ENCODE measurements at regions not wholly inside any gene's neighbourhood (a gene's known extent, or its start where the extent isn't known, plus 50 kb on each side); places are given as distances from the start of the nearest gene placed in this dataset.

- no peak for DNase-seq (ENCODE audit: low read depth, low spot score)
- H3K9ac ChIP-seq (ENCODE audit: insufficient read length): no peak overlapping the region
- H3K4me3 ChIP-seq: no peak overlapping the region
Observed at GRCh38 chr6:37559050-37559449, 59.4 kb upstream of the CCDC167 start.

GRCh38 chr6:37558646-37559045 is 59.0 kb upstream of the CCDC167 start:
- Histone ChIP-seq H3K9me3 (ENCODE audit: low read depth, low read length) (no peaks in the 10 kb centered on the region), H3K36me3 (ENCODE audit: insufficient read depth, low read length) (no peaks in the 10 kb centered on the region), H3K4me3 (no peak overlapping the region), H3K9ac (ENCODE audit: insufficient read length) (no peak overlapping the region), H3K27ac (no peak overlapping the region)
- DNase-seq (ENCODE audit: low read depth, low spot score): no peak
- TF ChIP-seq FOXP2 (optimal IDR thresholded peaks at IDR 0.05; ENCODE audit: control extremely low read depth, extremely low read length, insufficient read depth) (no peak), POLR2AphosphoS5 (IDR thresholded peaks at IDR 0.05; ENCODE audit: borderline replicate concordance, low read depth, low read length) (no peak), EZH2 (IDR thresholded peaks at IDR 0.05) (no peak)

More at GRCh38 chr6:37559050-37559449, 59.4 kb upstream of the CCDC167 start:
- no peaks in the 10 kb centered on the region for H3K9me3 ChIP-seq (ENCODE audit: low read depth, low read length)
- no peak for TF ChIP-seq FOXP2 (optimal IDR thresholded peaks at IDR 0.05; ENCODE audit: control extremely low read depth, extremely low read length, insufficient read depth)
- TF ChIP-seq EZH2 (IDR thresholded peaks at IDR 0.05): no peak
- H3K27ac ChIP-seq: no peak overlapping the region
- H3K36me3 ChIP-seq (ENCODE audit: insufficient read depth, low read length): no peaks in the 10 kb centered on the region

- Histone ChIP-seq H3K4me3 (no peak overlapping the region), H3K36me3 (ENCODE audit: insufficient read depth, low read length) (no peaks in the 10 kb centered on the region), H3K27ac (no peak overlapping the region), H3K9ac (ENCODE audit: insufficient read length) (no peak overlapping the region), H3K9me3 (ENCODE audit: low read depth, low read length) (no peaks in the 10 kb centered on the region)
- TF ChIP-seq FOXP2 (optimal IDR thresholded peaks at IDR 0.05; ENCODE audit: control extremely low read depth, extremely low read length, insufficient read depth) (no peak), POLR2AphosphoS5 (IDR thresholded peaks at IDR 0.05; ENCODE audit: borderline replicate concordance, low read depth, low read length) (no peak)
- DNase-seq (ENCODE audit: low read depth, low spot score): no peak
Observed at GRCh38 chr6:37558168-37558567, 58.5 kb upstream of the CCDC167 start.

GRCh38 chr6:37557645-37558114 is 58.0 kb upstream of the CCDC167 start:
- Histone ChIP-seq H3K4me3 (no peak overlapping the region), H3K9ac (ENCODE audit: insufficient read length) (no peak overlapping the region), H3K27ac (no peak overlapping the region), H3K36me3 (ENCODE audit: insufficient read depth, low read length) (no peaks in the 10 kb centered on the region), H3K9me3 (ENCODE audit: low read depth, low read length) (no peaks in the 10 kb centered on the region)
- DNase-seq (ENCODE audit: low read depth, low spot score): no peak
- TF ChIP-seq FOXP2 (optimal IDR thresholded peaks at IDR 0.05; ENCODE audit: control extremely low read depth, extremely low read length, insufficient read depth): no peak
- TF ChIP-seq EZH2 (IDR thresholded peaks at IDR 0.05): no peak
- TF ChIP-seq POLR2AphosphoS5 (IDR thresholded peaks at IDR 0.05; ENCODE audit: borderline replicate concordance, low read depth, low read length): no peak

GRCh38 chr6:37556881-37557644 is 57.4 kb upstream of the CCDC167 start:
- Histone ChIP-seq H3K27ac (no peak overlapping the region), H3K4me3 (no peak overlapping the region), H3K9me3 (ENCODE audit: low read depth, low read length) (no peaks in the 10 kb centered on the region), H3K36me3 (ENCODE audit: insufficient read depth, low read length) (no peaks in the 10 kb centered on the region), H3K9ac (ENCODE audit: insufficient read length) (no peak overlapping the region)
- DNase-seq (ENCODE audit: low read depth, low spot score): no peak
- TF ChIP-seq EZH2 (IDR thresholded peaks at IDR 0.05): no peak
- TF ChIP-seq POLR2AphosphoS5 (IDR thresholded peaks at IDR 0.05; ENCODE audit: borderline replicate concordance, low read depth, low read length): no peak
- TF ChIP-seq FOXP2 (optimal IDR thresholded peaks at IDR 0.05; ENCODE audit: control extremely low read depth, extremely low read length, insufficient read depth): no peak

GRCh38 chr6:37555040-37555781 is 55.5 kb upstream of the CCDC167 start:
- no peak for DNase-seq (ENCODE audit: low read depth, low spot score)
- Histone ChIP-seq H3K9me3 (ENCODE audit: low read depth, low read length) (no peaks in the 10 kb centered on the region), H3K9ac (ENCODE audit: insufficient read length) (no peak overlapping the region), H3K27ac (no peak overlapping the region), H3K4me3 (no peak overlapping the region), H3K36me3 (ENCODE audit: insufficient read depth, low read length) (no peaks in the 10 kb centered on the region)
- TF ChIP-seq FOXP2 (optimal IDR thresholded peaks at IDR 0.05; ENCODE audit: control extremely low read depth, extremely low read length, insufficient read depth): no peak
- TF ChIP-seq POLR2AphosphoS5 (IDR thresholded peaks at IDR 0.05; ENCODE audit: borderline replicate concordance, low read depth, low read length): no peak
- TF ChIP-seq EZH2 (IDR thresholded peaks at IDR 0.05): no peak

GRCh38 chr6:37554480-37554819 is 54.8 kb upstream of the CCDC167 start:
- no peak overlapping the region for H3K4me3 ChIP-seq
- H3K36me3 ChIP-seq (ENCODE audit: insufficient read depth, low read length): no peaks in the 10 kb centered on the region
- H3K9ac ChIP-seq (ENCODE audit: insufficient read length): no peak overlapping the region
- H3K27ac ChIP-seq: no peak overlapping the region
- H3K9me3 ChIP-seq (ENCODE audit: low read depth, low read length): no peaks in the 10 kb centered on the region
- no peak for DNase-seq (ENCODE audit: low read depth, low spot score)
- TF ChIP-seq EZH2 (IDR thresholded peaks at IDR 0.05): no peak
- TF ChIP-seq POLR2AphosphoS5 (IDR thresholded peaks at IDR 0.05; ENCODE audit: borderline replicate concordance, low read depth, low read length): no peak
- TF ChIP-seq FOXP2 (optimal IDR thresholded peaks at IDR 0.05; ENCODE audit: control extremely low read depth, extremely low read length, insufficient read depth): no peak

GRCh38 chr6:37552267-37552666 is 52.6 kb upstream of the CCDC167 start:
- Histone ChIP-seq H3K9ac (ENCODE audit: insufficient read length) (no peak overlapping the region), H3K4me3 (no peak overlapping the region), H3K36me3 (ENCODE audit: insufficient read depth, low read length) (no peaks in the 10 kb centered on the region), H3K27ac (no peak overlapping the region), H3K9me3 (ENCODE audit: low read depth, low read length) (no peaks in the 10 kb centered on the region)
- no peak for DNase-seq (ENCODE audit: low read depth, low spot score)
- no peak for TF ChIP-seq EZH2 (IDR thresholded peaks at IDR 0.05)
- no peak for TF ChIP-seq FOXP2 (optimal IDR thresholded peaks at IDR 0.05; ENCODE audit: control extremely low read depth, extremely low read length, insufficient read depth)
- no peak for TF ChIP-seq POLR2AphosphoS5 (IDR thresholded peaks at IDR 0.05; ENCODE audit: borderline replicate concordance, low read depth, low read length)
